NAMALWA (cell line): ENCODE measurements at regions not wholly inside any gene's neighbourhood (a gene's known extent, or its start where the extent isn't known, plus 50 kb on each side); places are given as distances from the start of the nearest gene placed in this dataset.

Experiments used
- DNase-seq: peaks from one replicate; pipeline ENCODE4 v3.0.0-alpha.2; 2015; ENCODE audit warnings: low spot score

GRCh38 chr9:118187408-118187807 lies 483.2 kb downstream of the TLR4 start:
- DNase-seq = no peak

DNA sequence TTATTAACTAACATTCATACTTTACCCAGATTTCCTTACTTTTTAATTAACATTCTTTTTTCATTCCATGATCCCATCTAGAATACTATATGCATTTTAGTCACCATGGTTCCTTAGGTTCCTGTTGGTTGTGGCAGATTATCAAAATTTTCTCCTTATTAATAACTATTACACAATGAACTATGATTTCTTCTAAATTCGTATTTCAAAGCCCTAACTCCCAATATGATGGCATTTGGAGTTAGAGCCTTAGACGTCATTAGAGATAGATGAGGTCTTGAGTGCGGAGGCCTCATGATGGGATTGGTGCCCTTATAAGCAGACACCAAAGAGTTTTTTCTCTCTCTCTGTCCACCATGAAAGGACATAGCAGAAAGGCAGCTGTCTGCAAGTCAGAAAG lies 485.4 kb downstream of the TLR4 start:
- DNase-seq = no peak

- no peak for DNase-seq
Measured at GRCh38 chr9:118192807-118193206, 488.6 kb downstream of the TLR4 start.

DNA sequence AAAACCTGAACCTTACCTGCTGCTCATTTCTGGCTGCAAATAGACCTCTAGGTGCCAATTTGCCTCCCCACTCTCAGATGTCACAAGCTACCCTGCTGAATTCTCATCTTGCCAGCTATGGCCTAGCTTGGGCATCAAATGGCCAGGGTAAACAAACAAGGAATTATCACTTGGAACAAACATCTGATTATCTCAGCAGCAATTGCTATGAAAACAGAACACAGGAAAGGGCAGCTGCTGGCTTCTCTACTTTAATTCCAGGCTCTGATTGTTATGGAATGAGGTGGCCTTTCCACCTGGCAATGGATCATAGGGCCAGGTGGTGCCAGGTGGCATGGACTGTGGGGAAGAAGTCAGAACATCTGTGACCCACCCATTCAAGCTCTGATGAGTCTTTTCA lies 505.1 kb downstream of the TLR4 start:
- no peak for DNase-seq

GRCh38 chr9:118215549-118215948 lies 511.3 kb downstream of the TLR4 start:
- DNase-seq = no peak

- DNase-seq = no peak
Measured at GRCh38 chr9:118222375-118222774, 518.2 kb downstream of the TLR4 start.

GRCh38 chr9:118223111-118223510 lies 518.9 kb downstream of the TLR4 start:
- no peak for DNase-seq

DNA sequence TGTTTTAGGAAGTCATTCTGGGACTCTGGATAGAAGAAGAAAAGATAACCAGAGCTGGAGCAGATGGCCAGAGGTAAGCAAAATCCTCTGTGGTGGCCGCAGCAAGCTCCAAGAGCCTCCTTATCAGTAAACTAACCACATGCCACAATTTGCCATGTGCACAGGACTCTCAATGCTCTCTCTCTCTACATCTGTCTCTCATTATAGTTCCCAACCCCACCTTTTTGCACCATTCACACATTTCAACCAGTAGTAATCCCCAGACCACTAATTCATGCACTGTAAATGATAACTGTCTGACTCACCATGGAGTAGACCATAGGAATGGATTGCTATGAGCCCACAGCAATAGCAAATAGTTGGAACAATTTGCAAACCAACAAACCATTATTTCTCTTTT lies 526.1 kb downstream of the TLR4 start:
- no peak for DNase-seq

DNA sequence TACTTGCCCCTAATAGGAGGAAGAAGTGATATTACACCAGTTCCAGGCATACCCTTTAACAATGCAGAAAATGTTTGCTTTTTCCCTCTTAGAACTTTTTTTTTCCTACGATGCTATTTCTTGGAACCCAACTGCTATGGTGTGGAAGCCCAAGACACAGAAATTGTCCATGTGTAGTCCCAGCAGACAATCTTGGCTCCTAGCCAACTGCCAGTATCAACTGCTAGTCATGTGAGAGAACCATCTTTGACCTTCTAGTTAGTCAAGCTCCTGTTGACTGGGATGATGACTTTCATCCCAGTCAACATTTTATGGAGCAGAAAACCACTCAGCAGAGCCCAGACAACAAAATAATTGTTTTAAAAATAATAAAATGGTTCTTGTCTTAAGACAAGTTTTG lies 532.4 kb downstream of the TLR4 start:
- DNase-seq = no peak

- DNase-seq = no peak
Measured at GRCh38 chr9:118238139-118238538, 533.9 kb downstream of the TLR4 start.

- DNase-seq = no peak
Measured at GRCh38 chr9:118252027-118252426, 547.8 kb downstream of the TLR4 start.

DNA sequence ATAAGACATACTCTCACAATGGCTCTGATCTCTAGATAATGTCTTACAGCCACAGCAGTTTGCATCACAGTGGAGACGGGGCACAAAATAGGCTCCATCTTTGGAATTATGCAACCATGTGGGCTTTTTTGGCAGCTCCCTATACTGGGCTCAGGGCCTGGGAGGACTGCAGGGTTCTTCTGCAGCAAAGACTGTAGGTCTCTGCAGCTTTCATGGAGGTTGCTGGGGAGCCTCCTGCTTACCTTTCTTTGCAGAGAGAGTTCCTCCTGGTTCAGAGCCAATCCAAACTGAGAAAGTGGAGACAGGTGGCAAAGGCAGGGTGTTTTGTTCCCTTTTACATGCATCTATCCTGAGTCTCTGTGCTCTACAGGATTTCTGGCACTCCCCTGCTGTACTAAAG lies 558.0 kb downstream of the TLR4 start:
- no peak for DNase-seq

DNA sequence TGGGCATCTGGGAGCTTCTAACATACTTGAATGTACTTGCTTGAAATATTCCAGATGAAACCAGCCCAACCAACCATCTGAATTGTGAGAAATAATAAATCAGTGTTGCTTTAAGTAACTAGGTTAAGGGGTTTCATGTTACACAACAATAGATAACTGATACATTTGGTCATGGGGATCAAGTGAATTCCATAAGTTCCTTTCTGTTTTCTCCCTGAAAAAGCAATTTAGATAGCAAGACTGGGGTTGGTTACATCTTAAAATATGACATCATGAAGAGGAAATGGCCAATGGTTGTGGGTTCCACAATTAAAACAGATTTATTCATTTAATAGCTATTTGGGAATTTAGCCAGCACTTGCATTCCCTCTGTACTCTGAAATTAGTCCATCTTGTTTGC lies 559.7 kb downstream of the TLR4 start:
- DNase-seq = no peak

DNA sequence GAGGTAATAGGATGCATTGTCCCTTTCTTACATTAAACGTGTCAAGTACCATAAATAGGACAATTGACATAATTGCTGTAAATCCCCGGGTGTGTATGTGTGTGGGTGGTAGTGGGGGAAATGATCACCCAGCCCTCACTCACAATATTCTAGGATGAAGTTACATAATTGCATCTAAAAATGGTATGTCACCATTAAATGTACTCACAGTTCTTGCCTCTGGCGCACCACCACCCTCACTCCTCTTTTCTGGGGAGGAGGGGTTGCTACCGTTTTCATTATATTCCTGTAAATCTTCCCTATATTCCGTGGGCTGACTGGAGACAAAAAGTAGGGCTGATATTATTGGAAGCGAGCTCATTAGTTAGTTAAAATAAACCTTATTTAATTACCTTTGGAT lies 563.8 kb downstream of the TLR4 start:
- DNase-seq = no peak

DNA sequence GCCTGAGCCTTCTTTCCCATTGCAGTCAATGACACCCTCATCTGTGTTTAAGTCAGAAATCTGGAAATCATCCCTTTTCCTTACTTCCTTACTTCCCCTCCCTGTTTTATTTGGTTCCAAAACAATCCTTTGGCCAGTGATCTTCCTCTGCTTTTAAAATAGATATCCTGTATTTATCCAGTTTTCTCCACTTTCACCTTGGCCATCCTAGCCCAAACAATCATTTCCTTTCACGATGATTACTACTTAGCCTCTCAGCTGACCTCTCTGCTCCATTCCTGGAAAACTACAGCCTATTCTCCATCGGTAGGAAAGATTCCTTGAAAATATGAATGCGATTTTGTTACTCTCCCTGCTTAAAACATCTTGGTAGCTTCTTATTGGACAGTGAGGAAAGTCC lies 565.4 kb downstream of the TLR4 start:
- no peak for DNase-seq

DNA sequence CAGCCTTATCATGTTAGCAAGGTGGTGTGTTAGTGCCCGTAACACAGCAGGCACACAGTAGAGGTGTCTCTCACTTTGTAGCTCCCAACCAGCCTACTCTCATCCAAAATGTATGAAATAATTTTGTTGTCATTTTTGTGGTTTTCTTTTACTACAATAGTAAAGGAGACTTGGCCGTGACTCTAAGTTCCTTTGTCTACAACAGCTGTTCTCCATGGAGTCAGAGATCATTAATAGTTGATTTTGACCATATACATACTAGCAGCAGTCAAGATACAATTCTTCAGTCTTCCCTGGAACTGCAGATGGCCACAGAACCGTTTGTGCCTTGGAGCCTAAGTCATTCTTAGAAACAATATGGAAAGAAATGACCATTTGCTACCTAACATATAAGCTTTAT lies 567.1 kb downstream of the TLR4 start:
- DNase-seq = no peak

GRCh38 chr9:118271936-118272335 lies 567.7 kb downstream of the TLR4 start:
- DNase-seq = no peak

DNA sequence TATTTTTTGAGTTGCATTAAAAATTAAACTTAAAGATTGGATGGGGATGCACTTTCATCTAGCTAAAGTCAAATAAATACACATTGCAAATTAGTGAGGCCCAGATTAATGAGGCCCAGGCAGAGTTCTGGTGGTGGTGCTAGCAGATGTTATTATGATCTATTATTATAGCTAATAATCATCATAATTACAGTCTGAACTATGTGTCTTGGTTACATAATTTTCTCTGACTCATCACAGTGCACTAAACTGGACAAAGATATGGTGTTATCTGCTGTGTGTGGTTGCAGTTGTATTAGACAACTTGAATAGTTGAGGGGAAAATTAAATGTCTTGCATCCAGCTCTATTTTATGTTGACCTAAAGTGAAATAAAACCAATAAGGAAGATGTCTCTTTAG lies 568.8 kb downstream of the TLR4 start:
- DNase-seq = no peak

DNA sequence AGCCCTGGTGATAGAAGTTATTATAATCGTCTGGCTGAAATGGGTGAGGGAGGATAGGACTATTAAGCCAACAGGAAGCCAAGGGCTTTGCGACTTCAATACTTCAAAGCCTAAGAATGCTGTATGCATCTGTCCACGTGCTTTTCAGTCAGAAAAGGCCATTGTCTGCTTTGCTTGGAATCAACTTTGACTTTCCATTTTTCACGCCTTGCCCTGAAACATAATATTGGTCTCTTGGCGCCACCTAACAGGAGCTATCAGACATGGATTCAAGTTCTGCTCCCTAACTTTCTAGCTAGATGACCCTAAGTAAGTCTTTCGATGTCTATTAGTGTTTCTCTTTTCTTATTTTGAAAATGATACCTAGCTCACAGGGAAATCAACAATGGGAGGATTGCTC lies 572.6 kb downstream of the TLR4 start:
- no peak for DNase-seq

DNA sequence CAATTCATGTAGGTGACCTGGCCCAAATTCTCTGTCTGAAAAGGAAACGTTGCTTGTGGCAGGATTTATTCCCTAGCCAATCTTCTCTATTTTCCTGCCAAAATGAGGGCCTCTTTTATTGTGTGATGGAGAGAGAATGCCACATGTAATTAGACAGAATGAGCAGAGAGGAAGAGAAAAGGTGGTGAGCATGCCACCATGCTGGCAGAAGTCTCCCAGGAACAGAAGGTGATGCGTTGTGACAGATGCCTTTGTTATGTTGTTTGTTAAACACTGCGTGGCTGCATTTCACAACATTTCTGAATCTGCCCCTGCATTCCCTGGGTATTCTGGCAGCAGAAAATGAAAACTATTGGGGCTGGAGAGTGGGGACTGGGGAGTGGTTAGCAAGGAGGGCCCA lies 577.6 kb downstream of the TLR4 start:
- no peak for DNase-seq

DNA sequence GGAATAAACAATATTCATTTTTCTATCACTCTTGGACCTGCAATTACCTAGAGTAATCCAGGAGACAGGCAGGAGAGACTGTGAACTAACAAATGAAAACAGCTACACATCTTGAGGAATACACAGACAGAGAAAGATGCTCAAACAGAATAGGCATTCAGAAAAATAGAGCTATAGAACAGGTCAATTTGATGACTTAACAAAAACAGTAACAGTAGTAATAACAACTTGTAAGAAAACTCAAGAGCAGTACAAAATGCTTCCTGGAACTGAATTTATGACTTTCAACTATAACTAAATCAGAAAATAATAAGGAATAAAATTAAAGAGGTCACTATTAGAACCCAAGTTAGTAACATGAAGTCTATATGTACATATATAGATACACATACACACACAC lies 579.3 kb downstream of the TLR4 start:
- DNase-seq = no peak

DNA sequence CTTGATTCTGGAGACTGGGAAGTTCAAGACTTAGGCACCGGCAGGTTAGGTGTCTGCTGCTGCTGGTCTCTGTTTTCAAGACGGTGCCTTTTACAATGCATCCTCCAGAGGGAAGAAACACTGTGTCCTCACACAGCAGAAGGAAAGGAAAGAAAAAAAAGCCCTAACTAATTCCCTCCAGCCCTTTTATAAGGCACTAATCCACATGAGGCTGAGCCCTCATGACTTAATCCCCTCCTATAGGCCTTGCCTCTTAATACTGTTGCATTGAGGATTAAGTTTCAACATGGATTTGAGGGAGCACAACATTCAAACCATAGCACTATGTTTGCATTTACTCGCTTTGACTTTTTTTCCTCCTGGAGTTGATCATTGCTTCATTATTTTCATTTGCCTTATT lies 585.9 kb downstream of the TLR4 start:
- DNase-seq = no peak

DNA sequence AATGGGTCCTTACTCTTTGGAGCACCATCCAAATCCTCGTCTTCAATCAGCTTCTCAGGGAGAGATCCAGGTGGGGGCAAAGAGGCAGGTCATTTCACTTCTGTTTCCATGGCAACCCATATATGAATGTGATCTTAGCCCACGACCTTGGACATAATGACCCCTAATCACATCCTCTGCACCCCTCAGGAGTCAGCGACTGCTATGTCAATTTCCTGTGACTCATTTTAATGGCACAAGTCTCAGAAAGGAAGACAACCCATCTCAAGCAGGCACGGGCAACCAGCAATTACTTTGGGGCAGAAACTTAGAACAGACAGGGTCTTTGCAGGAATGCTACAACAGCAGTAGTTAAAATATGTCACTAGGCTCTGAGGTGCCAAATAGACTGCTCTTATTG lies 591.2 kb downstream of the TLR4 start:
- no peak for DNase-seq

DNA sequence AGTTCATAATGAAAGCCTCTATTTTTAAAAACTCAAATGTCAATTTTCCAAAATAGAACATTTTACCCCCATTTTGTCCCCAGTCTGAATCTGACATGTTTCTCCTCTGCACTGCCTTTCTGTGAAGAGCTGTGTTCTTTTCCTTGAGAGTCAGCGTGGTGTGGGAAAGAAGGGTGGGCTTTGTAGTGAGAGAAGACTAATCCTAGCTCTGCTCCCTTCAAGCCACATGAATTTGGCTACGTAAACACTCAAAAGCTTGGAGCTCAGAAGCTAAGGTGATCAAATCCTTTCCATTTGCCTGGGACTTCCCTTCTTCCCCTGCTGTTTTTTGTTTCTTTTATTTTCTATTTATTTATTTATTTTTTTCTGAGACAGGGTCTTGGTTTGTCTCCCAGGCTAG lies 598.5 kb downstream of the TLR4 start:
- DNase-seq = no peak

GRCh38 chr9:118303216-118303615 lies 599.0 kb downstream of the TLR4 start:
- no peak for DNase-seq
